ENCODE measurements at regions not wholly inside any gene's neighbourhood (a gene's known extent, or its start where the extent isn't known, plus 50 kb on each side); places are given as distances from the start of the nearest gene placed in this dataset.

GRCh38 chr2:105588581-105588980 lies 156.1 kb upstream of the NCK2 start:
- WGBS, result 93% methylated on average over 5 of the region's 5 CpGs

GRCh38 chr2:105587637-105588036 lies 157.1 kb upstream of the NCK2 start:
- no peak for TF ChIP-seq POLR2A (IDR thresholded peaks at IDR 0.05)
- TF ChIP-seq CTCF (IDR thresholded peaks at IDR 0.05), result no peak
- no peak for TF ChIP-seq POLR2AphosphoS5 (IDR thresholded peaks at IDR 0.05)

More at GRCh38 chr2:105588581-105588980, 156.1 kb upstream of the NCK2 start:
- Histone ChIP-seq H3K4me3 (no peak overlapping the region), H3K4me1 (replicated peaks) (no peaks in the 10 kb centered on the region), H3K27ac (no peak overlapping the region), H3K9me3 (no peaks in the 10 kb centered on the region), H3K27me3 (replicated peaks; ENCODE audit: insufficient read depth) (no peaks in the 10 kb centered on the region), H3K36me3 (no peaks in the 10 kb centered on the region)
- intact Hi-C loops (cut with DNase I), result no loop called here
- TF ChIP-seq POLR2AphosphoS5 (IDR thresholded peaks at IDR 0.05) (no peak), POLR2A (IDR thresholded peaks at IDR 0.05) (no peak), CTCF (IDR thresholded peaks at IDR 0.05) (no peak)
- no peak for DNase-seq (ENCODE audit: low spot score)

GRCh38 chr2:105584435-105585010 lies 160.2 kb upstream of the NCK2 start:
- no peak overlapping the region for H3K27ac ChIP-seq
- no peak overlapping the region for H3K4me3 ChIP-seq
- H3K4me1 ChIP-seq (replicated peaks), result no peaks in the 10 kb centered on the region
- H3K27me3 ChIP-seq (replicated peaks; ENCODE audit: insufficient read depth), result no peaks in the 10 kb centered on the region
- intact Hi-C loops (cut with DNase I), result no loop called here
- no peaks in the 10 kb centered on the region for H3K9me3 ChIP-seq
- no peaks in the 10 kb centered on the region for H3K36me3 ChIP-seq
- DNase-seq (ENCODE audit: low spot score), result no peak
- 73% methylated on average over 2 of the region's 2 CpGs for WGBS
- no peak for TF ChIP-seq POLR2A (IDR thresholded peaks at IDR 0.05)
- no peak for TF ChIP-seq POLR2AphosphoS5 (IDR thresholded peaks at IDR 0.05)
- no peak for TF ChIP-seq CTCF (IDR thresholded peaks at IDR 0.05)

More at GRCh38 chr2:105587637-105588036, 157.1 kb upstream of the NCK2 start:
- Histone ChIP-seq H3K36me3 (no peaks in the 10 kb centered on the region), H3K4me3 (no peak overlapping the region), H3K27me3 (replicated peaks; ENCODE audit: insufficient read depth) (no peaks in the 10 kb centered on the region), H3K9me3 (no peaks in the 10 kb centered on the region), H3K4me1 (replicated peaks) (no peaks in the 10 kb centered on the region), H3K27ac (no peak overlapping the region)
- DNase-seq (ENCODE audit: low spot score), result no peak
- intact Hi-C loops (cut with DNase I), result no loop called here
- WGBS, result 94% methylated on average over 3 of the region's 3 CpGs

GRCh38 chr2:105582952-105583660 lies 161.6 kb upstream of the NCK2 start:
- intact Hi-C loops (cut with DNase I), result no loop called here
- 65% methylated on average over 3 of the region's 3 CpGs for WGBS
- Histone ChIP-seq H3K9me3 (no peaks in the 10 kb centered on the region), H3K4me1 (replicated peaks) (no peaks in the 10 kb centered on the region), H3K27ac (no peak overlapping the region), H3K4me3 (no peak overlapping the region), H3K27me3 (replicated peaks; ENCODE audit: insufficient read depth) (no peaks in the 10 kb centered on the region), H3K36me3 (no peaks in the 10 kb centered on the region)
- DNase-seq (ENCODE audit: low spot score), result no peak
- TF ChIP-seq CTCF (IDR thresholded peaks at IDR 0.05) (no peak), POLR2A (IDR thresholded peaks at IDR 0.05) (no peak), POLR2AphosphoS5 (IDR thresholded peaks at IDR 0.05) (no peak)

- intact Hi-C loops (cut with DNase I), result no loop called here
- H3K4me1 ChIP-seq (replicated peaks), result no peaks in the 10 kb centered on the region
- no peaks in the 10 kb centered on the region for H3K27me3 ChIP-seq (replicated peaks; ENCODE audit: insufficient read depth)
- no peaks in the 10 kb centered on the region for H3K9me3 ChIP-seq
- no peak overlapping the region for H3K4me3 ChIP-seq
- no peak overlapping the region for H3K27ac ChIP-seq
- 94% methylated on average over 3 of the region's 3 CpGs for WGBS
- no peak for TF ChIP-seq CTCF (IDR thresholded peaks at IDR 0.05)
- TF ChIP-seq POLR2A (IDR thresholded peaks at IDR 0.05), result no peak
- TF ChIP-seq POLR2AphosphoS5 (IDR thresholded peaks at IDR 0.05), result no peak
- no peak for DNase-seq (ENCODE audit: low spot score)
- H3K36me3 ChIP-seq, result no peaks in the 10 kb centered on the region
Observed at GRCh38 chr2:105581555-105581944, 163.2 kb upstream of the NCK2 start.
